GM19395 (cell line): ENCODE measurements at regions not wholly inside any gene's neighbourhood (a gene's known extent, or its start where the extent isn't known, plus 50 kb on each side); places are given as distances from the start of the nearest gene placed in this dataset.

Source experiments
- ATAC-seq: cut with Tn5 transposase; IDR thresholded peaks from one replicate; pipeline ENCODE4 v1.9.1; 2021; ENCODE audit warnings: mild to moderate bottlenecking, moderate library complexity; ENCODE audit not compliant: unreplicated experiment

DNA sequence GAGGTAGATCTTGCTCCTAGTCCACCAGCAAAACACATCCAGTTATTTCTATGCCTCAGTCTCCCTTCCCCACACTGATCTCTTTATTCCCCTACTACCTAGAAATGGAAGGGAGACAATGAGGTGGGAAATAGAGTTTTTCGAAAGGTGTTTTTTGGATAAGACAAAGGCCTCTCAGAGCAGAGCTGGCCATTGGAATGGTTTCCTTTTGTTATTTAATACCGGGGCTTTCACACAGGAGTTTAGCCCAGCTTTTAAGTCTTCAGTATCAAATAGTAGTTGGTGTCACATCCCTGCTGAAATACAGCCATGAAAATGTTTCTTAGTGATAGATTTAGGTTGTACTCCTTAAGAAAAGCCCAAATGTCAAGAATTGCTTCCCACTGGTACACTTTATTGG, 65.4 kb upstream of the B3GAT1 start:
- no peak for ATAC-seq

GRCh38 chr11:134476435-134477021, 64.5 kb upstream of the B3GAT1 start:
- no peak for ATAC-seq

DNA sequence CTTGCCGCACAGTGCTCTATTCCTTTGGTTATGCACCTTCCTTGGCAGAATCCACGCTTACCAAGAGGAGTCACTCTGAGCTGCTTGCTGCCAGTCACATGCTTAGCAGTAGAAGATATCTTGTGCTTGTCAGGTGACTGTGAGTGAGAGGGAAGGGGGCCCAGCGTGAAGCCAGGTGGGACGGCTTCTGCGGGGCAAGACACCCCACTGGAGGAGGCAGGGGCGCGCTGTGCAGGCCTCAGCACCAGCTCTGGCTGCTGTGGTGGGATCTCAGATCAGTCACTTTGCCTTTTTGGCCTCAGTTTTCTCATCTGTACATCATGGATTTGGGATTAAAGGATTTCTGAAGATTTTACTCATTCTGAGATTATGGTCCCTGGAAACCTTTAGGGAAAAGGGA, 63.9 kb upstream of the B3GAT1 start:
- no peak for ATAC-seq

DNA sequence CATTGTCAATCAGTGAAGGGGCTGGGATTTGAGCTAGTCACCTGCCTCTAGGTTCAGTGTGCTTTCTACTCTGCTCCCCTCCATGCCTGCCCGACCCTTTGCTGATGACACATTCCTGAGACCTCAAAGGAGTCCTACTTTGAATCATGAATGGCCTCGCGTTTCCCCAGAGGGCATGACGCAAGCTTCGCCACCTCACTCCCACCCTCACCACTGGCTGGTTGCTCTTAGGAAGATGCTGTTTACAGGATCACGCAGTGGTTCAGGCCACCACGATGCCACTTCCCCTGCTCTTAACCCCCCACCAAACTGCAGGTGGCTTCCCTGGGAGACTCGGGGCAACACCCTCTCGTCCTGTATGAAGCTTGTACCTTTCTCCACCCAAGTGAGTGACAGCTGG, 62.9 kb upstream of the B3GAT1 start:
- no peak for ATAC-seq

GRCh38 chr11:134474070-134474860, 62.2 kb upstream of the B3GAT1 start:
- ATAC-seq = no peak

- no peak for ATAC-seq
Measured at GRCh38 chr11:134471716-134472455, 59.8 kb upstream of the B3GAT1 start.

- ATAC-seq = no peak
Measured at GRCh38 chr11:134471087-134471715, 59.2 kb upstream of the B3GAT1 start.

DNA sequence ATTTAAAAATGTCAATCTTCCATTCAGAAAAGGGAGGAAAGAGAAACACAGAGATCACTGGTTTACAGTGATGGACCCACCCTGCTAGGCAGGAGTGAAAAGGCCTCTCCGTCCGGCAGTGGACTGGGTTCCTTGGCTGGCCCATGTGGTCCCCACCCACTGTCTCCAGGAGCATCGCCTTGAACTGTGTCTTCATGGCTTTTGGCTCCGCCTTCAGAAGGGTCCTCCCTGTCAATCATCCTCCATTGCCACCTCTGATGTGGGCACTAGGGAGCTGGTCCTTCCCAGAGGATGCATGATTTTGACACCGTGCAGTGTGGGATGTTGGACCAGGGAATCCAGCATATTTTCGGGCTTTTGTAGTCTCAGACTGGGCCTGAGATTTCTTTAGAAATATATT, 58.2 kb upstream of the B3GAT1 start:
- ATAC-seq = no peak

DNA sequence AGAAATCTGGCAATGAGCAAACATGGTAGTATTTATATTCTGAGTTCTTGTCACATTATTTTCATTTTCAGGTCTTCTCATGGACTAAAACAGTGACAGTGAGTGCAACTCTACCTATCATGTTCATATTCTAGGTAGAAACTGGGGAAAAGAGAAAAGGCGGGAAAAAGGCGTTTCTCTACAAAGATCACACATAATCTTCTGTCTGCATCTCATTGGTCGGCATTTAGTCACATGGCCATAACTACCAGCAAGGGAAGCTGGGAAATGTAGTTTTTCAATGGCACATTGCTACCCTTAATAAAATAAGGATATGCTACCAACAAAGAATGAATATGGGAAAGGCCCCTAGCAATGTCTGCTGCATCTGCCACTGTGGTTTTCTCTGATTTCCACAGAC, 57.6 kb upstream of the B3GAT1 start:
- ATAC-seq = no peak

DNA sequence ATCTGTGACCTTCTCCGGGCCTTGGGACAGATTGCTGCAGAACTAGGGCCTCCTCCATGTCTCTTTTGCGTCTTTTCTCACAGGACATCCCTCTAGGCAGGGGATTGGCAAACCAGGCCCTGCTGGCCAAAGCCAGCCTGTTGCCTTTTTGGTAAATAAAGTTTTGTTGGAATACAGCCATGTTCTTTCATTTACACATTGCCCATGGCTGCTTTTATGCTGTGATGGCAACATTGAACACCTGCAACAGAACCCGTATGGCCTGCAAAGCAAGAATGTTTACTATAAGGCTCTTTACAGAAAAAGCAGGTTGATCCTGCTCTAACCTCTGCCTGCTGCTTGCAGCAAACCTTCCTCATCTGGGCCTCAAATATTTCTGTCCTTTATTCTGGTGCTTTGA, 56.8 kb upstream of the B3GAT1 start:
- ATAC-seq = no peak

GRCh38 chr11:134468081-134468668, 56.1 kb upstream of the B3GAT1 start:
- ATAC-seq = no peak

DNA sequence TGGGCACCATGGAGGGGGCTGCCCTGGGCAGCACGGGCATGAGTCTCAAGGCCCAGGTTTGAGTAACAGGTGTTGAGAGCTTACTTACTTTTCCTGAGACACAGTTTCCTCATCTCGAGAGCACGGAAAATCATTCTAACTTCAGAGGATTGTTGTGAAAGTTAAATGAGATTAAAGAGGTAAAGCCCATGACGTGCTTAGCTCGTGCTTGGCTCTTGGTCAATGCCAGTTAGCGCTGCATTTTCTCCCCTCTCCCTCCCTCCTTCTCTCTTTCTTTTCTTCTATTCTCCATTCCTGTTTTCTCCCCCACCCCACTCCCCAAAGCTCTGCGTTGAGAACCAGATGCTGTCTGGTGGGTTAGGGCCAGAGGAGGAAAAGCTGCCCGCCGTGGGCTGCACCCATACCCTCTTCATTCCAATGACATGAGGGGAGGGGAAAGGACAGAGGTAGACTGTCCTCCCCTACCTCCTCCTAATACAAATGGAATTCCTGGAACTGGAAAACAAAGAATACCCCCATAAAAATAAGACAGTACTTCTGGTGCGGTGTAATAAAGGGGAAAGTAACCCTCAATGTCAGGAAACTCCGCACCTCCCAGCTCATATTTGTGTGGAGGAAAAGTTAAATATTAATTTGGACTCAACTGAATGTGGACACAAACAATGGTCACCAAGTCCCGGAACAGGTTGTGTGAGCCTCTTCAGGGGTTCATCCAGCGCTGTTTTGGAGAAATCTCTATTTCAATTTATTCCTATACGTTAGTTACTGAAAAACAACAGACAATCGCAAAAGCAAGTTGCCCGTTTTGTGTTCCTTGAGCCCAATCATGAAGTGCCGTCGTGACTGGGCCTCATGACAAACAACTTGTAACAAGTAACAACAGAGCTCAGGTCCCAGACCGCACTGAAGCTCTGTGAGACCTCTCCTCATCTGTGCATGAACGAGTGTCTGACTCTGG, 54.8 kb upstream of the B3GAT1 start:
- no peak for ATAC-seq

DNA sequence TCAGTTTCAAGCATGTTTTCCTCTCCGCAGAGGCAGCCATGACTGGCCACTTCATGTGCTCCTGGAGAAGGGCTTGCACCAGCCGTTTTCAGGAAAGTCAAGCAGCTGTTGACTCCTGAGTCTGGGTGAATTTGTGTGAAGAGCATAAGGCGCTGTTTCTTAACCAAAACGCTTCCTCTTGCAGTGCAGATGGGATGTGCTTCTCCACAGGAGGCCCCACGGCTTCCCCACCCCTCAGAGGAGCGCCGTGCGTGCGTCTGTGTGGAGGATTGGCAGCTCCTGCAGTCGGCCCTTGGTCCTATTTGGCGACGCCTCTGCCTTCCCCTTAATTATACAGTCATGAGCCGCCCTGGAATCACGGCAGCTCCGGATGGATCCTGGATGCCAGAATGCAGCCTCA, 54.1 kb upstream of the B3GAT1 start:
- ATAC-seq = no peak

DNA sequence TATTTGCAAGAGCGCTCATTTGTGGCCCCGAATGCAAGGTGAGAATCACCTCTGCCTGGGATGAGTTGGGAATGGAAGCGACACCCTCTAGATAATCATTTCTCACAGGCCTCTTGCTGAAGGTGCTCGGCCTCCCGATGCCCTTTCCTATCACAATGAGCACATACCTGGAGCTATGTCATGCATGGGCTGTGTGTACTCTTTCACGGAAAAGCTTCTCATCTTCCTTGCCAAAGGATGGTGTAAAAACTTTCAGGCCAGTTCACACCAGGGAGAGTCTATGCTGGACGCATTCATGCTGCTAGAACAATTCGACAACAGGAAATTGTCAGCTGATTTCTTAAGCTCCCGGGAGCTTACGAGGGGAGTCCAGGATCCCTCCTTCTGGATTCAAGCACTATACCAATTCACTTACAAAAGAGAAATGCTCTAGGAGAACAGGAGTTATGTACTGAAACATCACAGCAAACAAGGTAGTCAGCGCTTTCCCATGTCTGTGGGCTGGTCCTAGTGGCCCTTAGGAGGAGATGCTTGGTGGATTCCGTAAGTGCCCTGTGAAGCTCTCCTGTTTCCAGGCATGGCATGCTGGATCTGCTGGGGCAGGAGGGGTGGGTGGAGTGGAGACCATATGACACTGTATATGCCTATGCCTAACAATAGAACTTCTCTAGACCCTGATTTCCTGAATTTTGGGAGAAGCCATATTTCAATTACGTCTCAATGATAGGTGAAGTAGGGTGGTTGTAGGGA, 53.1 kb upstream of the B3GAT1 start:
- ATAC-seq = no peak

DNA sequence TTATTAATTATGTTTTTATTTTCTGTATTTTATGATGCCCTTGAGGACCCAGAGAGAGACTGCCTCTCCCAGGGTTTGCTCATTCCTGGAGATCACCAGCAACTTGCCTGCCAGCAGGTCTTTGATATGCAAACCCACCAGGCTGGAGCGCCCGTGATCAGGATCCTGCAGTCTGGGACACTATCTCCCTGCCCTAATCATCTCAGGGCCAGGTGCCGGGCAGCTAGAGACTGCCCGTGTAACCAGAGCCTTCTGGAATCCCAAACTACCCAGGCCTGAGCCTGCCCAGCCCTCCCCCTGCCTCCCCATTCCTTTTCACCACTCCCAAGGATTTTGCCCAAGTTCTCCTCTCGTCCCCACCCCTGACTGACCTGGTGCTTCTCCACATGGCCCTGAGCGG, 52.2 kb upstream of the B3GAT1 start:
- ATAC-seq = no peak

GRCh38 chr11:134463716-134464115, 51.7 kb upstream of the B3GAT1 start:
- no peak for ATAC-seq
